ENCODE measurements at regions not wholly inside any gene's neighbourhood (a gene's known extent, or its start where the extent isn't known, plus 50 kb on each side); places are given as distances from the start of the nearest gene placed in this dataset.
"Not testable (repeated sequence)": the region's sequence is repeated elsewhere in the genome, so short reads cannot be mapped to it uniquely, and the experiment has no call there.

DNA sequence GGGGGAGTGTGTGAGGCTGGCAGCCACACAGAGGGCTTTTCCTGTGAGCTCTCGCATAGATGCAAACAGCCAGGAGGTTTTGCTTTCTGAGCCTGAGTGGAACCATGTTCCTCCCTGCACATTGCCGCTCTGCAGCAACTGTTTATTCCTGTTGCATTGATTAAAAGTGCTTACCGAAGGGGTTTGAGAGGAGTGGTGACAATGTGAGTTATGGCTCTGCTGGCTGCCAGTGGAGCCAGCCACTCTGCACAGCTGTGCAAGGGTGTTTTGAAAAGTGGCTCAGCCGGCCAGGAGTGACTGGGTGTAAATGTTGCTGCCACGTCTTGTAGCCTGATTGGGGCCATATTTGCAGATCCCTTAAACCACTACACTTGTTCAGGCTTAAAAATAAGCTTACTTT, 114.9 kb upstream of the EEF2KMT start:
- TF ChIP-seq CTCF, POLR2A, POLR2AphosphoS5 (IDR thresholded peaks at IDR 0.05): not testable (repeated sequence)

All from breast epithelium (tissue), 3 donors.